Fibroblast of skin of left biceps (primary cell): ENCODE measurements at regions not wholly inside any gene's neighbourhood (a gene's known extent, or its start where the extent isn't known, plus 50 kb on each side); places are given as distances from the start of the nearest gene placed in this dataset.
"Not testable (repeated sequence)": the region's sequence is repeated elsewhere in the genome, so short reads cannot be mapped to it uniquely, and the experiment has no call there.

ENCODE experiments used
- DNase-seq, 2 experiments: peaks; one replicate each; pipeline ENCODE4 v3.0.0-alpha.2; 2013; ENCODE audit warnings: low read depth in 2 of 2

DNA sequence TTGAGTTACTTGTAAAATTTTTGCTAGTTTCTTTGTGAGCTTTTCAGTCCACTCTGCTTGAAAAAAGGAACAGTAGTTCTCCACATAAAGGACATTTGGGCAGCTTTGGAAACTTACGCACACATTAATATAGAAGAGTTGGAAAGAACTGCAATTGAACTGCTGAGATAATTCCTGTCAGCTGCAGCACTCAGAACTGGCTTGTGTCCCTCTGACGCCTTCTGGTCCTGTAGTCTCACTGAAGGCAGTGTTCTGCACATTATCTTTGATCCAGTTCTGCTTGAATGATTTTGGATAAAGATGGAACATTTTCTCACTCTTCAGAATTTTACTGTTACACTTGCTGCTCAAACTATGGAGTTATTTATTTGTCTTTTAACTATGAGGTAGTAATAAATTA lies 901.9 kb downstream of the OTOL1 start:
- no peak for DNase-seq

DNA sequence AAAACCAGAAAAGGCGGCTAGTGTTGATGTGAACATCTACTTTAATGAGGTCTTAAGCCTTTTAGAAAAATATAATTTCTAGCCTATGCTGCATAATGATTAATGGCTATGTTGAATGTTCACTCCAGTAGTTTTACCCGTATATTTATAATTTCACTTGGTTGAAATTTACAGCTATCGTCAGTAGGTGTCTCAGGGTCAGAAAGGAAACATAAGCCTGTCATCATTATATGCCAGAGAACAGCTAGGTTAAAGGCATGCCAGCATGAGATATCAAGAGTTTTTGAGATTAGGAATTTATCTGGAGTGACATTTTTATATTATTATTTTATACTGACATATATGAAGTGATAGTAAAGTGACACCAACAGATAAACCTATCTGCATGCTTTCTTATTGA lies 904.1 kb downstream of the OTOL1 start:
- DNase-seq = no peak

DNA sequence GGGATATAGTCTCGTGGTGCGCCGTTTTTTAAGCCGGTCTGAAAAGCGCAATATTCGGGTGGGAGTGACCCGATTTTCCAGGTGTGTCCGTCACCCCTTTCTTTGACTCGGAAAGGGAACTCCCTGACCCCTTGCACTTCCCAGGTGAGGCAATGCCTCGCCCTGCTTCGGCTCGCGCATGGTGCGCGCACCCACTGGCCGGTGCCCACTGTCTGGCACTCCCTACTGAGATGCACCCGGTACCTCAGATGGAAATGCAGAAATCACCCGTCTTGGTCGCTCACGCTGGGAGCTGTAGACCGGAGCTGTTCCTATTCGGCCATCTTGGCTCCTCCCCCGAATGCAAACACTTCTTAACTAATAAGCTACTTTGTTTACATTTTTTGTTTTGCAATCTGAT lies 914.9 kb downstream of the OTOL1 start:
- not testable (repeated sequence) for DNase-seq

DNA sequence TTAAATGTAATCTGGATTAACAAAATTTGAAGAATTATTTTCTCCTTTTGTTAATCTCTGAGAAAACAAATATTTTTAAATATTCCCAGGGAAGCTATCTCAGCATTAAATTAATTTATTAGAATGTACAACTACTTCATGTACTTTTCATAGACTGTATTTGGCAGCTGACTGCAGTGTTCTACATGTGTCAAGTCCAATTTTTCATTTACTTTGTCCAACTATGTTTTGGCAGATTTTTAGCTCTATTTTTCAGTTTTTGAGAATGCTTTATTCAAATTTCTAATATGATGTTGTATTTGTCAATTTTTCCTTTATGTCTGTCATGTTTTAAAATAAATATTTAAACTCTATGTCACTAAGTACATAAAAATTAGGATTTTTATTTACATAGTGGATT lies 925.1 kb downstream of the OTOL1 start:
- no peak for DNase-seq

DNA sequence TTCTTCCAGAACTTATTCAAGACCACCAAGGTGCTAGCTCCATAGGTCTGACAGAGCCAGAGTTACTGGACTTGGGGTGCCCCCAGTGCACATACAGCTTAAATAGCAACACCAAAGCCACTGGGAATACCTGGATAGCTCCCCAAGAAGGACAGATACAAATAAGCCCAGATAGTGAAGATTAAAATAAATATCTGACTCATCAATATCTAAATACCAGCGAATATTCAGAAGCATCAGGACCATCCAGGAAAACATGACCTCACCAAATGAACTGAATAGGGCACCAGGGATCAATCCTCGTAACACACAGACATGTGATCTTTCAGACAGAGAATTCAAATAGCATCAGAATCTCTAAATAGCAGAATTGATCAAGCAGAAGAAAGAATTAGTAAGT lies 931.6 kb downstream of the OTOL1 start:
- no peak for DNase-seq

DNA sequence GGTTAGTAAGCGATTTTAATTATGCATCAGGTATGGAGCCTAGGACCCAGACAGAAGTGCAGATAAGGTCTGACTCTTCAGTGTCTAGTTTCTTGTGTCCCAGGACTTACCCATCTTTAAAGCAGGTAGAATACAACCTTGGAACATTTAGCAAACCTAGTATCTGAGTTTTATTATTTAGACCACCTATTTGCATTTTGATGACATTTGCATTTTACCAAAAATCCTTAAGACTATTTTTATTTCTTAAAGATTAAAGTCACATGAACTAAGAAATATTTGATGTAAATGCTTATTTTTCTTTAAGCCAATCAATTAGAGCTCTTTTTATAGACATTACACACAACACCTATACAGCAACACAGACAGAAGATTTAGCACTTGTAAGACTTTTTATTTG lies 939.1 kb downstream of the OTOL1 start:
- no peak for DNase-seq

DNA sequence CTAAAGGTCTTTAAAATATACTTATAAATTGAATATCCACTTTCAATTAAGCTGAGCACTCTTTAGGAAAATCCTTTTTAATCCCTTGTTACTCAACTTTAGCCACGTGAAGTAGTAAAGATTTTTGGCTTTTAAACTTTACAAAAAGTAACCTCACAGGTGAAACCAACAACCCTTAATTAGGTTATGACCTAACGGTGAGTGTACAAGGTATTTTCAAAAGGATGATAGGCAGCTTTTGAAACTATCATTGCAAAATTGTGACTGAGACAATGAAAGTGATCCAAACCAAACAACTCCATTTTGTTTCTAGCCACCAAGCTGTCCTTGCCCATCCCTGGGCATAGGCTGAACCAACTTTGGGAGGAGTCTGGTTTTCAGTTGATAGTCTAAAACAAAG lies 940.2 kb downstream of the OTOL1 start:
- DNase-seq = no peak

DNA sequence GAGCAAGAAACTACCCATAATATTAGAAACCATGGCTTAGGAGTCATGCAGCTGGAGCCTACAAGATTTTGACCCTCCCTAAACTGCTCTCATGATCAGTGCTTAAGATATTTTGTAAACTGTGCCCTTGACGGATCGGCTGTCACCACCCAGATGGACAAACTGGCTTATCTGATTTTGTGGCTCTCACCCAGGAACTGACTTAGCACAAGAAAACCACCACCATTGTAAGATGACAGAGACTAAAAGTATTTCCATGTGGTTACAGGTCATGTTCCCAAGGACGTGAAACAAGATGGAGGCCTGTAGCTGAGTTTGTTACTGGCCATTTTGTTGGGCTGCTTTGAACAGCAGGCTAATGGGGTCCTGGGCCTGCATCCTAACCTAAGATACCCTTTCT lies 940.9 kb downstream of the OTOL1 start:
- peak in 1 of 2 experiments; percentile 1 for DNase-seq

DNA sequence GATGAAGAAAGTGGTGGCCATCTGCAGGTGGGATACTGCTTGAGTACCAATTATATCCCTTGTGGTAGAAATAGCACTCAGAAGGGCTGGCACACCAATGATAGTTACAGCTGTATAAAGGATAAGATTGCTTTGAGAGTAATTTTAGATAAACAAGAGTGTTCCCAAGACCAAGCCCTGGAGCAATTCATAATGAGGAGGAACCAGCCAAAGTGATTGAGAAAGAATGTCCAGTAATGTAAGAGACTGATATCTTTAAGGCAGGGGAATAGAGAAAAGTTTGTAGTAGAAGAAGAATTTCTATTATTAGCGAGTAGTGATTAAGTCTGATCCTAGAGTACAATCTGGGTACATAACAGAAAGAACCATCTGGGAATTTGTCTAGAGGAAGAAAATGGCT lies 945.1 kb downstream of the OTOL1 start:
- DNase-seq = no peak

DNA sequence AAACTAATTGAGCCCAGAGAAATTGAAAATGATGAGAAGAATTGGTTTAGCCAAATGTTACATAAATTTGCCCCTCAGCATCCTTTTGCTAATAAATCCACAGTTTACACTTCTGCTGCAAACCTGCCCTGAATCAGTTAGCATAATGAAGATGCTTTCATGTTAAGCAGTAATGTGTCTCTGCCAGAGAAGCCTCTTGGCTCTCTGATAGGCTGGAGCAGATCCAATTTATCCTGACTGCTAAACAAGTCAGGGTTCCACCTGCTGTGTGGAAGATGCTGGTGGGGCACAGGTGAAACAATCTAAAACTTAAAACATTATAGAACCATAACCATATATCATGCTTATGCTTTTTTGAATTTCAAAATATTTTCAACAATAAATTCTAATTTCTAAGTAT lies 946.8 kb downstream of the OTOL1 start:
- no peak for DNase-seq

DNA sequence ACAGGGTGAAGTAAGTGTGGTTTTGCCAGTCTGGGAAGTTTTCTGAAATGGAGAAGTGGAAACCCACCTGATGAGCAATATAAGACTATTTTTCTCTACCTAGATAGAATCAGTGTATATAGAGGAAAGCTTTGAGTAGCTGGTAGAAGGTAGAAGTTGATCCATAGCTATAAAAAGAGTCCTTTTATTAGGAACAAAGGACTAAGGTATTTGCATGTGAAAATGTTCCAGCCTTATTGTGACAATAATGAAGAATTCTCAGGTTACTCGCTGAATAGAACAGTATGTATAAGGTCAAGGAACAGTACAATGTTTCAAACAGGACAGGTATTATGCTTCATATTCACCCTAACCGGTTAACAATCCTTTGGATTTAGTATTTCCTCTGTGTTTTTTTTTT lies 972.2 kb downstream of the OTOL1 start:
- no peak for DNase-seq

DNA sequence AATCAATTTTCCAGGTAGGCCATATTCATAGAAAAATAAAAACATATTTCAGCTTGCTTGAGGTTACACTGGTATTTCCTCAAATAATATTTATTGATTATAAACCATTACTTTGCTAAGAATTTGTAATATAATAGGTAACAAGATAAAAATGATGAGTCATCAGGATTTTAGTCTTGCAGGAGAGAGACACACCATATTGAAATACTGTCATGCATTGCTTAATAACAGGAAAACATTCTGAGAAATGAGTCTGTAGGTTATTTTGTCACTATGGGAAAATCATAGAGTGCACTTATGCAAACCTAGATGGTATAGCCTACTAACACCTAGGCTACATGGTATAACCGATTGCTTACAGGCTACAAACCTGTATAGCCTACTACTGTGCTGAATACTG lies 990.5 kb downstream of the OTOL1 start:
- DNase-seq = no peak

DNA sequence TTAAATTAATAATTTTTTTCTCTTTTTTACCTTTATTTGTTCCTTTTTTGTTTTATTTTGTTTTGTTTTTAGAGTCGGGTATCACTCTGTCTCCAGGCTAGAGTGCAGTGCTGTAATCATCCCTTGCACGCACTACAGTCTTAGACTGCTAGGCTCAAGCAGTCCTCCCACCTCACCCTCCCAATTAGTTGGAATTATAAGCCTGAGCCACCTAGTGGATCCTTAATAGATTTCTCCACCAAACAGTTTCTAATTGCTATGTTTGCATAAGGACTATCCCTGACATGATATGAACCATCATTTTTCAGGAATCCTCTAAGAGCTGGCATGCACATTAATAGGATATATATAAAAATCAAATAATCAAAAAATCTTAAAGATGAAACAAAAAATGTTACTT lies 993.2 kb downstream of the OTOL1 start:
- DNase-seq = no peak

DNA sequence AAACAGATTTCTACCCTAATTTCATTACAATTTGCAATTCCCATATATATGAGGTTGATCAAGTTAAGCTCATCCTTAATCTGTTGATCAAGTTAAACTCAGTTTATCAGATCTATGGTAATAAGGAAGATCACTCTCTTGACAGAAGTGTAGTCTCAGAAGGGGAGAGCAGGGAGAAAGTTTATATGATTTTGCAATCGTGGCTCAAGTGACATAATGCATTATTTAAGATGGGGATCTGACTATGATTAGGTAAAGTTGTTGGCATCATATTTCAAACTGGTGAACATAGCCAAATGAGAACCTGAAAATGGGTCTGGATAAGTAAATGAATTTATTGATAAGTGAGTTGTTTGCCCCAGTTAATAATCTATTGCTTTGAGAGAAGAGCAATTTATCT lies 995.3 kb downstream of the OTOL1 start:
- no peak for DNase-seq

DNA sequence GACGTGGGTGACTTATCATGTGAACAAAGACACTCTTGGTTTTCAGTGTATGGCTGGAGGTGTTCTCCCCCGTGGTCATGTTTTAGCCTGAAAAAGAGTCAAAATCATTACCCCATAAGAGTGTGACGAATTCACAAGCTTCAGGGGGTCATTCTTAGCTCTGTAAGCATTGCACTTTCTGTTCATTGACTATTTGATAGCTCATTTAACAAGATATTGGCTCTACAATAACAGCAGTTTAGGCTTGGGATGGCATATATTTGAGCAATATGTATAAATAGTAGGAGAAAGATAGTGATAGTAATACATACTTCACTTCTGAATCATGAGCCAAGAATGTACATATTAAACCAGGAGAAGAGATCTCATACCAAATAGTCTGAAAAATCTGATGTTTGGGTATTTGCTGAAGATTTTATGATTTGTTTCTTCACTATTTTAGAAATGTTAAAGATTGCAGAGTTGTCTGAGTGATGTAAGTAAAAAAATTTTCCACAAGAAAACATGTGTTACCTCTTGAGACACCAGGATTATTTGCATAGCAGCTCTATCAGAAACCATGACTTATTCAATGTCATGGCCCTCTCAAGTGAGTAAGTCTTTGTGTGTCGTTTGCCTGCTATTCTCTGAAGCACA lies 996.0 kb downstream of the OTOL1 start:
- DNase-seq = peak; percentile 84 to 86

DNA sequence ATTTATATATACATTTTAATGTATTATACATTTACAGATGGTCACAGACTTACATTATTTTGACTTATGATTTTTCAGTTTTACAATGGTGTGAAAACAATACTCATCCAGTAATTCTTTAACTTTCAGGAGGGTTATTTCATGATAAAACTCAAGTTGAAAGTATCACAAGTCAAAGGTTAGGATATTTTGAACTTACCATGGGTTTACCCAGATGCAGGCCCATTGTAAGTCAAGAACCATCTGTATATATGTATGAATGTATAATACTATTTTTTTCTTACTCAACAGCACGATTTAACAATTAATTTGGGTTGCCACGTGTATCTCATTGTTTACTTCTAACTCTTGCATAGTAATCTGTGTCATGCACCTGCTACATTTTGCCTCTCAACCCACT lies 1002.0 kb downstream of the OTOL1 start:
- no peak for DNase-seq

DNA sequence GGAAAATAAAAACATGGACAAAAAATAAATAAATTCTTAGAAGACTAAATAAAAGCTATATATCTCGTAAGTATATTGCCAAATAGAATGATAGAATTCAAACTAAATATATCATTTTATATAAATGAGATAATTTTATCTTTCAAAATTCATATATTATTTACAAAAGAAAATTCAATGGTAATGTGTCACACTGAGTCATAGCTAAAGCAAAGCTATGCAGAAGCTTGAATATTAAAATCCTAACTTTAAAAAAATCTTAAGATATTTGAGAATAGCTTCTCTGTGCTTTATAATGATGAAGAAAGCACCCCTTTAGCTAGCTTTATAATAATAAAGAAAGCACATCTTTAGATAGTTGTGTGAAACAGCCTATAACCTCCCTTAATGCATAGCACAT lies 1010.8 kb downstream of the OTOL1 start:
- no peak for DNase-seq

DNA sequence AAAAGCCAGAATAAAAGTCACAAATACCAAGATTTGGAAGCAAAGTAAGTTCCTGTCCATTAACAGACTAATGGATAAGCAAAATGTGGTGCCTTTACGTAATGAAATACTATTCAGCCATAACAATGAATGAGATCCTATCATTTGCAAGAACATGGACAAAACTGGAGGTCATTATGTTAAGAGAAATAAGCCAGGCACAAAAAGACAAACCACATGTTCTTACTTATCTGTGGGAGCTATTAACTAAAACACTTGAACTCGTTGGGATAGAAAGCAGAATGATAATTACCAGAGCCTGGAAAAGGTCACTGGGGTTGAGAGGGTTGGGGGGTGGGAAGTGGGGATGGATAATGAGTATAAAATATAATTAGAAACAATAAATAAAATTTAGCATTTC lies 1015.9 kb downstream of the OTOL1 start:
- DNase-seq = no peak

DNA sequence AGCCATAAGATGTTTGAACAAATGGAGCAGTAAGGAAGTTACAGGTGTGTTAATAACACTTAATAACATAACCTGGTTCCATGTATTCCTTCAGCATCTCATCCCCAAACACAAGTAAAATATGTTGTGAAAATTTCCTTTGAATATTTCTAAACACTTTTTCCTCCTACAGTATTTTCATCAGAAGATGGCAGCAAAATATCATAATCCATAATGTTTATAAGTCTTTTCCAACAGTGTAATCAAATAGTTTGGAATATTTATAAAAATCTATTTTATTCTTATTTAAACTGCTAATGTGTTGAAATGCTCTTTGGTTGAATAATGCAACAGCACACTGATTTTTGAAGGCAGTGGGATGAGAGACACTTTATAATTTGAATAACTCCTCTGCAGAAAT lies 1020.5 kb downstream of the OTOL1 start:
- DNase-seq = no peak

DNA sequence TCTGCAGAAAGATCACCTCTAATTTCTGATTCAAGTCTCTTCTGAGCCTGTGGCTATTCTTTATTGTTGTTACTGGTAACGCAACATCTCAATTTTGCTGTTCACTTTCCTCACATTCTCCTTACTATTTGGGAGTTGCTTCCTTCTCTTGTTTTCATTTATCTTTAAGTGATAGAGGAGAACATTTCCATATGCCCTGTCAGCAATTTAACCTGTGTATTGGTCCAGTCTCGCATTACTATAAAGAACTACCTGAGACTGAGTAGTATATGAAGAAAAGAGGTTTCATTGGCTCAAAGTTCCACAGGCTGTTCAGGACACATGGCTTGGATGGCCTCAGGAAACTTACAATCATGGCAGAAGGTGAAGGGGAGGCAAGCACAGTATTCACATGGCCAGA lies 1025.1 kb downstream of the OTOL1 start:
- DNase-seq = no peak

DNA sequence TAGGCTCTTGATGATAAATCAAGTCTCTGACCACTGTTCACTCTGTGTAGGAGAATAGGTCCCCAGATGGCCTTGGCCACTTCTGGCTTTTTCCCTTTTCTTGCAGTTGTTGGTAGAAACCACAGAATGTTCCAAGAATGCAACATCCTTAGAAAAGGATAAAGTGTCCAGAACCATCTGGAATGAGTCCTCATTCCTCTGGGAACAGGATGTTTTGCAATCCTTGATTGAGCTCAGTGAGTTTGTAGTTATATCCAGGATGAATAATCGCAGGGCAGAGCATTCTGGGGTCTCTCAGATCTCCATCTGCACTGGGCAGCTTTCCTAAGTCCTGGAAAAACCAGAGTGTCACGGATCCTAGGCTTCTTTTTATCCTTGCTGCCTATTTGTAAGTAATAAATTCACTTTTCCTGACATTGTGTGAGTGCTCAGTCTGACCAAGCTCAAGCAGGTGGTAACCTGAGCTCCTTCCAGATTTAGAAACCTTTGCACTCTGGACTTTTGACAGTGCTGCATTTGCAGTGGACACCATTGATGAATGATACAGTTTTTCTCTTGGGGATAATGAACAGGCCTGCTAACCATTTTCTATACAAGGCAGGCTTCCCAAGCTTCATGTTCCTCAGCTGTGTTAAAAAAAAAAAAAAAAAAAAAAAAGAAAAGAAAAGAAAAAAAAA lies 1028.6 kb downstream of the OTOL1 start:
- peak; percentile 94 to 95 for DNase-seq

DNA sequence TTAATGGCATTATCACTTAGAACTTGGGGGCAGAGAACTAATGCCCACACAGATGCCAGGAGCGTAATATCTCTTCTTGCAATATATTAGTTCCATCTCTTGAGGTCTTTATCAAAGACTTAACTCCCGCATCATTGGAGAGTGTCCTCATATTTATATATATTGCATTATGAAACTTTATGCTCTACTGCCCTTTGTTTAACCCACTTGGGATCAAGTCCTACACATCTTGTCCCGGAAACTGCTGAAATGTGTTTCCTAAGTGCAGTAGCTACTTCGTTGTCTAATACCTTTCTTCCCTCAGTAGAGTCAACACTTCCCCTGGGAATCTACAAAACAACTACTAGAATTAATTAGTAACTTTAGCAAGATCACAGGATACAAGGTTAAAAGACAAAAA lies 1029.2 kb downstream of the OTOL1 start:
- DNase-seq = no peak

DNA sequence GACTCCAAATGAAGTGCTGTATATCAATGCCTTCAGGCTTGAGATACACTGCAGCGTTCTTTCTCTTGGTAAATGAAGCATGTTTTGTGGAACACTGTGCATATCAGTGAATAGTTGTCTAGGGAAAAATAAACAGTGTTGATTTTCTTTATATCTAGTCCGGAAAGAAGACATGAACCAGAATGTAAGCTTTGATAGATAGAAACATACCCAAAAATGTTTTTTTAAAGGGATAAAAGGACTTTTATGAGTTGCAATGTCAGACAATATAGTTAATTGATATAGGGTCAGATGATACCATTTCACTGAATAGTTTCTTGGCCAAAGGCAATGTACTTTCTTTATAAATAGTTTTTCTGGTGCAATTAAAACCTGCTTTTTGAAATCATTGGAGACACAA lies 1037.8 kb downstream of the OTOL1 start:
- DNase-seq = no peak

DNA sequence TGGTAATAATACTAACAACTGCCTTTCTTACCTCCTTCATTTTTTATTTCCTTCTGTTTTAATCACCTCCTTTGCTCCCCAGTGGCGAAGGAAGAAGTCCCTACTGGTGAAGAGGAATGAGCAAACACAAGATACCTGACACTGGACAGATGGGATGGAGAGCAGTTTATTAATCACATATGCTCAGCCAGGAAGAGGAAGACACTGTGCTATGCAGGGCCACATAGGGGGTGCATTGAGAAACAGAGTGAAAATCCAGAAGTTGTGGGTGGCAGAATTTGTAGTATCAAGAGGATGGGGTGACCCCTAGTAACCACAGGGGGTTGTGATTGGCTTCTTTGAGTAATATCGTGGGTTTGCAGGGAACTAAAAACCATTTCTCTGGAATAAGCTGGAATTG lies 1041.9 kb downstream of the OTOL1 start:
- peak in 1 of 2 experiments; percentile 26 for DNase-seq
